ENCODE measurements at regions not wholly inside any gene's neighbourhood (a gene's known extent, or its start where the extent isn't known, plus 50 kb on each side); places are given as distances from the start of the nearest gene placed in this dataset.

DNA sequence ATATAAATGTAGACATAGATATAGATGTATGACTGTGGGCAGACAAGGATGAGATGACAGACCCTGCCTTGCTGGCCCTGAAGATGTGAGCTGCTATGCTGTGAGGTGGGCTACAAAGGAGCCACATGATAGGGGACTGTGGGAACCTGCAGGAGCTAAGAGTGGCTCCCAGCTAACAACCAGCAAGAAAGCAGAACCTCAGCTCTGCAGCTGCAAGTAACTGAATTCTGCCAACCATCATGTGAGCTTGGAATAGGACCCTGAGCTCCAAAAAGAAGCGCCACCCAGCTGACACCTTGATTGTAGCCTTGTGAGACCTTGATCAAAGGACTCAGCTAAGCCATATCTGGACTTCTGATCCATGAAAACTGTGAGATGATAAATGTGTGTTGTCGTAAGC, 123.3 kb upstream of the GRM7 start:
- Histone ChIP-seq H2BK12ac (ENCODE audit: low read length) (no peak overlapping the region), H3K27ac (replicated peaks; ENCODE audit: low read length) (no peak overlapping the region), H2BK15ac (ENCODE audit: low read length) (no peak overlapping the region), H3K4me1 (ENCODE audit: control insufficient read depth in 2 of 2, insufficient read depth in 1 of 2, low read depth in 1 of 2, low read length in 2 of 2) (peaks cover 0 to 3% of the 10 kb centered on the region in 2 donors), H3K79me1 (ENCODE audit: low read depth, low read length) (no peaks in the 10 kb centered on the region), H3K4ac (ENCODE audit: low read length) (no peak overlapping the region), H3K36me3 (replicated peaks in 1 of 2; ENCODE audit: control insufficient read depth in 2 of 2, insufficient read depth in 2 of 2, low read length in 2 of 2) (no peaks in the 10 kb centered on the region), H2AK5ac (ENCODE audit: low read depth, low read length) (peak overlapping the region; percentile 30), H3K4me2 (ENCODE audit: insufficient read depth, low read length, poor library complexity, severe bottlenecking) (no peak overlapping the region), H3K4me3 (ENCODE audit: low read length in 2 of 2) (no peak overlapping the region), H3K18ac (ENCODE audit: low read length) (no peak overlapping the region), H3K27me3 (ENCODE audit: control insufficient read depth in 3 of 3, insufficient read depth in 3 of 3, low read depth in 1 of 3, low read length in 3 of 3) (no peaks in the 10 kb centered on the region), H3K23ac (ENCODE audit: low read depth, low read length, poor library complexity) (no peak overlapping the region), H3K14ac (ENCODE audit: low read length) (no peak overlapping the region), H3K9me3 (replicated peaks in 1 of 2; ENCODE audit: control insufficient read depth in 2 of 2, insufficient read depth in 1 of 2, low read depth in 1 of 2, low read length in 2 of 2) (no peaks in the 10 kb centered on the region), H4K8ac (ENCODE audit: low read depth, low read length) (no peak overlapping the region), H2BK5ac (ENCODE audit: low read length) (no peak overlapping the region), H2BK120ac (ENCODE audit: low read depth, low read length) (no peak overlapping the region), H2AFZ (ENCODE audit: low read length) (no peak overlapping the region), H3K9ac (ENCODE audit: low read depth, low read length, poor library complexity) (no peak overlapping the region), H4K91ac (ENCODE audit: low read depth, low read length, poor library complexity) (no peak overlapping the region)
- DNase-seq (ENCODE audit: low spot score) = no peak
- WGBS, 2 donors (ENCODE audit: extremely low coverage in 2 of 2, insufficient read length in 2 of 2, insufficient replicate concordance in 1 of 2) = no CpG with 5 or more reads among the region's 2 CpGs

DNA sequence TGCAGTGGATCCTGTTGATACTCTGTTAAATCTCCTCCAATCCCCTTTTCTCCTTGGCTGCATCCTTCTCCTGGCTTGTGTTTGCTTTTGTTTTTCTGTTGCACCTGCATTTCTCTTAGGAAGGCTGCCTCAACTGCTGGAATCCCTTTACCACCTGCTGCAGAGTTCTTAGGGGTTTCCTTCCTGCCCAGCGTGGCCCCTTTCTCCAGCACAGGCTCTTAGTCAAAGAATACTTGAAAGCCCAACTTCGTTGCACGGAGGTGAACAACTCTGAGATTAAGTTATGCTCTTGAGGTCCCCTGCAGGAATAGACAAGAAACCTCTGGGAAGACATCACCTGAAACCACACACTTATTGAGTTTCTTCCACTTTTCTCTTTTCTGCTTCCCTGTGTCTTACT, 121.6 kb upstream of the GRM7 start:
- Histone ChIP-seq H3K9me3 (replicated peaks in 1 of 2; ENCODE audit: control insufficient read depth in 2 of 2, insufficient read depth in 1 of 2, low read depth in 1 of 2, low read length in 2 of 2) (no peaks in the 10 kb centered on the region), H2AFZ (ENCODE audit: low read length) (no peak overlapping the region), H3K14ac (ENCODE audit: low read length) (no peak overlapping the region), H2BK120ac (ENCODE audit: low read depth, low read length) (no peak overlapping the region), H3K23ac (ENCODE audit: low read depth, low read length, poor library complexity) (no peak overlapping the region), H3K27ac (replicated peaks; ENCODE audit: low read length) (no peak overlapping the region), H4K91ac (ENCODE audit: low read depth, low read length, poor library complexity) (no peak overlapping the region), H3K36me3 (replicated peaks in 1 of 2; ENCODE audit: control insufficient read depth in 2 of 2, insufficient read depth in 2 of 2, low read length in 2 of 2) (no peaks in the 10 kb centered on the region), H3K4me1 (ENCODE audit: control insufficient read depth in 2 of 2, insufficient read depth in 1 of 2, low read depth in 1 of 2, low read length in 2 of 2) (peaks cover 0 to 3% of the 10 kb centered on the region in 2 donors), H3K9ac (ENCODE audit: low read depth, low read length, poor library complexity) (no peak overlapping the region), H3K27me3 (ENCODE audit: control insufficient read depth in 3 of 3, insufficient read depth in 3 of 3, low read depth in 1 of 3, low read length in 3 of 3) (no peaks in the 10 kb centered on the region), H3K4me3 (ENCODE audit: low read length in 2 of 2) (no peak overlapping the region), H2BK15ac (ENCODE audit: low read length) (no peak overlapping the region), H2AK5ac (ENCODE audit: low read depth, low read length) (no peak overlapping the region), H3K79me1 (ENCODE audit: low read depth, low read length) (no peaks in the 10 kb centered on the region), H3K4ac (ENCODE audit: low read length) (no peak overlapping the region), H4K8ac (ENCODE audit: low read depth, low read length) (no peak overlapping the region), H3K18ac (ENCODE audit: low read length) (no peak overlapping the region), H3K4me2 (ENCODE audit: insufficient read depth, low read length, poor library complexity, severe bottlenecking) (no peak overlapping the region), H2BK12ac (ENCODE audit: low read length) (no peak overlapping the region), H2BK5ac (ENCODE audit: low read length) (no peak overlapping the region)
- DNase-seq (ENCODE audit: low spot score) = no peak
- WGBS, 2 donors (ENCODE audit: extremely low coverage in 2 of 2, insufficient read length in 2 of 2, insufficient replicate concordance in 1 of 2) = no CpG with 5 or more reads among the region's 3 CpGs

DNA sequence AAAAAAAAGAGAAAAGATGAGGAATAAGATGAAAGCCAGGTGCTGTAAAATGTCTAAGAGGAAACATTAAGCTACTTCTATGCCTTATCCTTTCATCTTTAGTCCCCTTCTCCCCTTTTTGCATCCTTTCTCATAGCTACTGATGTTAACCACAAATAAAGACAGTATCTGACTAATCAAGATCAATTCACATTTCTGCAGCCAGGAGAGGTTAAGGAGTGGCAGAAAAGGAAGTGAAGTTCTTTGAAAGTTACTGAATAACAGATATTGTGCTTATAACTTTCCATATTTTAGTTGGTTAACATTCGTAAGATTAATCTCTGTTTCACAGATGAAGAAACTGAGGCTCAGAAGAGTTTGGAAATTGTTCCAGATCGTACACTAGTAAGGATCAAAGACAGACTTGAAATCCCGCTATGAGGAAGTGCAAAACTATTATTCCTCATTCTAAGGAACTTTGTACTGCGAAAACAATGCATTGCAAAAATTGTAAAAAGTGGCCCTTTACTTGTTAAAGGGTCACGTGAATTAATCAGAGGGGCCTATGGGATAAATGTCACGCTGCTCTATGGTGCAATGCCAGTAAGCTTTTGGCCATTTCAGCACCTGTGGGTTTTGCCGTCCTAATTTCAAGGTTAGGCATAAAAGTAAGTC, 117.7 kb upstream of the GRM7 start:
- Histone ChIP-seq H3K18ac (ENCODE audit: low read length) (no peak overlapping the region), H2BK5ac (ENCODE audit: low read length) (no peak overlapping the region), H3K4me1 (ENCODE audit: control insufficient read depth in 2 of 2, insufficient read depth in 1 of 2, low read depth in 1 of 2, low read length in 2 of 2) (peaks cover 0 to 3% of the 10 kb centered on the region in 2 donors), H3K27me3 (ENCODE audit: control insufficient read depth in 3 of 3, insufficient read depth in 3 of 3, low read depth in 1 of 3, low read length in 3 of 3) (no peaks in the 10 kb centered on the region), H4K91ac (ENCODE audit: low read depth, low read length, poor library complexity) (no peak overlapping the region), H3K4ac (ENCODE audit: low read length) (no peak overlapping the region), H3K27ac (replicated peaks; ENCODE audit: low read length) (no peak overlapping the region), H3K36me3 (replicated peaks in 1 of 2; ENCODE audit: control insufficient read depth in 2 of 2, insufficient read depth in 2 of 2, low read length in 2 of 2) (no peaks in the 10 kb centered on the region), H2BK120ac (ENCODE audit: low read depth, low read length) (no peak overlapping the region), H3K4me2 (ENCODE audit: insufficient read depth, low read length, poor library complexity, severe bottlenecking) (no peak overlapping the region), H4K8ac (ENCODE audit: low read depth, low read length) (no peak overlapping the region), H2BK12ac (ENCODE audit: low read length) (no peak overlapping the region), H3K4me3 (ENCODE audit: low read length in 2 of 2) (no peak overlapping the region), H3K14ac (ENCODE audit: low read length) (no peak overlapping the region), H3K23ac (ENCODE audit: low read depth, low read length, poor library complexity) (no peak overlapping the region), H3K9ac (ENCODE audit: low read depth, low read length, poor library complexity) (no peak overlapping the region), H3K9me3 (replicated peaks in 1 of 2; ENCODE audit: control insufficient read depth in 2 of 2, insufficient read depth in 1 of 2, low read depth in 1 of 2, low read length in 2 of 2) (no peaks in the 10 kb centered on the region), H3K79me1 (ENCODE audit: low read depth, low read length) (no peaks in the 10 kb centered on the region), H2AFZ (ENCODE audit: low read length) (no peak overlapping the region), H2AK5ac (ENCODE audit: low read depth, low read length) (no peak overlapping the region), H2BK15ac (ENCODE audit: low read length) (no peak overlapping the region)
- no CpG with 5 or more reads among the region's 7 CpGs for WGBS, 2 donors (ENCODE audit: extremely low coverage in 2 of 2, insufficient read length in 2 of 2, insufficient replicate concordance in 1 of 2)
- DNase-seq (ENCODE audit: low spot score) = no peak

DNA sequence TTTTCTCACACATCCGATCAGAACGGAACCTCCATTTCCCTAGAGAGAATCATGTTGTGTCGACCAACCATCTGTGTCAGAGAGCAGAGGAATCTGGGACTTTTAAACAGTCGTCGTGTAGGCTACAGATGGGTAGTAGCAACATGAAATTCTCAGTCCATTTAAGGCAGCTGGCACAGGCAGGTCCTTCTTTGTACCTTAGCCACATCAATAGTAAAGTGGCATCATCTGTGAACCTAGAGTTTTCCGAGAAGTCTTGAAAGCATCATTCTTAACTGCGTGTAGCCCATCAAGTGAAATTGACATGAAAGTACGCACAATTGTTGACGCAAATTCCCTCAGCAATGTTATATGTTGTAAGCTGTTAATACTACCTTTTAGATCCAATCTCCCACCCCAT, 114.5 kb upstream of the GRM7 start:
- H3K4me3 ChIP-seq (ENCODE audit: low read length in 2 of 2) = no peak overlapping the region

More for the DNA sequence above, 114.5 kb upstream of the GRM7 start:
- DNase-seq (ENCODE audit: low spot score) = no peak
- WGBS, 2 donors (ENCODE audit: extremely low coverage in 2 of 2, insufficient read length in 2 of 2, insufficient replicate concordance in 1 of 2) = no CpG with 5 or more reads among the region's 9 CpGs
- H2BK12ac ChIP-seq (ENCODE audit: low read length) = no peak overlapping the region
- no peak overlapping the region for H4K91ac ChIP-seq (ENCODE audit: low read depth, low read length, poor library complexity)
- no peaks in the 10 kb centered on the region for H3K79me1 ChIP-seq (ENCODE audit: low read depth, low read length)
- no peaks in the 10 kb centered on the region for H3K27me3 ChIP-seq (ENCODE audit: control insufficient read depth in 3 of 3, insufficient read depth in 3 of 3, low read depth in 1 of 3, low read length in 3 of 3)
- H2AFZ ChIP-seq (ENCODE audit: low read length) = no peak overlapping the region
- H2AK5ac ChIP-seq (ENCODE audit: low read depth, low read length) = no peak overlapping the region
- H3K4ac ChIP-seq (ENCODE audit: low read length) = no peak overlapping the region
- H3K14ac ChIP-seq (ENCODE audit: low read length) = no peak overlapping the region
- no peak overlapping the region for H3K4me2 ChIP-seq (ENCODE audit: insufficient read depth, low read length, poor library complexity, severe bottlenecking)
- no peak overlapping the region for H3K23ac ChIP-seq (ENCODE audit: low read depth, low read length, poor library complexity)
- H2BK5ac ChIP-seq (ENCODE audit: low read length) = no peak overlapping the region
- H2BK120ac ChIP-seq (ENCODE audit: low read depth, low read length) = no peak overlapping the region
- H3K27ac ChIP-seq (replicated peaks; ENCODE audit: low read length) = no peak overlapping the region
- no peak overlapping the region for H4K8ac ChIP-seq (ENCODE audit: low read depth, low read length)
- H3K9ac ChIP-seq (ENCODE audit: low read depth, low read length, poor library complexity) = no peak overlapping the region
- H3K36me3 ChIP-seq (replicated peaks in 1 of 2; ENCODE audit: control insufficient read depth in 2 of 2, insufficient read depth in 2 of 2, low read length in 2 of 2) = no peaks in the 10 kb centered on the region
- H2BK15ac ChIP-seq (ENCODE audit: low read length) = no peak overlapping the region
- H3K18ac ChIP-seq (ENCODE audit: low read length) = no peak overlapping the region
- H3K9me3 ChIP-seq (replicated peaks in 1 of 2; ENCODE audit: control insufficient read depth in 2 of 2, insufficient read depth in 1 of 2, low read depth in 1 of 2, low read length in 2 of 2) = no peaks in the 10 kb centered on the region
- H3K4me1 ChIP-seq (ENCODE audit: control insufficient read depth in 2 of 2, insufficient read depth in 1 of 2, low read depth in 1 of 2, low read length in 2 of 2) = no peaks in the 10 kb centered on the region
